ENCODE measurements at regions not wholly inside any gene's neighbourhood (a gene's known extent, or its start where the extent isn't known, plus 50 kb on each side); places are given as distances from the start of the nearest gene placed in this dataset.

GRCh38 chr2:66815886-66816285, 381.0 kb downstream of the MEIS1 start:
- no peak overlapping the region for H3K4me3 ChIP-seq (replicated peaks in 1 of 2; ENCODE audit: low read depth in 2 of 2, low read length in 2 of 2)

GRCh38 chr2:66821168-66821567, 386.2 kb downstream of the MEIS1 start:
- DNase-seq (ENCODE audit: low read depth in 2 of 2), result no peak
- no peak for TF ChIP-seq CTCF (IDR thresholded peaks at IDR 0.05; ENCODE audit: low read depth, low read length)
- H3K4me3 ChIP-seq (replicated peaks in 1 of 2; ENCODE audit: low read depth in 2 of 2, low read length in 2 of 2), result no peak overlapping the region

More at GRCh38 chr2:66815886-66816285, 381.0 kb downstream of the MEIS1 start:
- DNase-seq (ENCODE audit: low read depth in 2 of 2), result no peak
- no peak for TF ChIP-seq CTCF (IDR thresholded peaks at IDR 0.05; ENCODE audit: low read depth, low read length)

- TF ChIP-seq CTCF (IDR thresholded peaks at IDR 0.05; ENCODE audit: low read depth, low read length), result no peak
- no peak for DNase-seq (ENCODE audit: low read depth in 2 of 2)
- H3K4me3 ChIP-seq (replicated peaks in 1 of 2; ENCODE audit: low read depth in 2 of 2, low read length in 2 of 2), result no peak overlapping the region
These were observed 387.3 kb downstream of the MEIS1 start for GRCh38 chr2:66822186-66822585.

- no peak overlapping the region for H3K4me3 ChIP-seq (replicated peaks in 1 of 2; ENCODE audit: low read depth in 2 of 2, low read length in 2 of 2)
- no peak for DNase-seq (ENCODE audit: low read depth in 2 of 2)
- no peak for TF ChIP-seq CTCF (IDR thresholded peaks at IDR 0.05; ENCODE audit: low read depth, low read length)
These were observed 390.0 kb downstream of the MEIS1 start for GRCh38 chr2:66824926-66825325.

GRCh38 chr2:66827851-66828250, 392.9 kb downstream of the MEIS1 start:
- DNase-seq (ENCODE audit: low read depth in 2 of 2), result no peak
- no peak for TF ChIP-seq CTCF (IDR thresholded peaks at IDR 0.05; ENCODE audit: low read depth, low read length)
- H3K4me3 ChIP-seq (replicated peaks in 1 of 2; ENCODE audit: low read depth in 2 of 2, low read length in 2 of 2), result no peak overlapping the region

GRCh38 chr2:66828876-66829275, 394.0 kb downstream of the MEIS1 start:
- H3K4me3 ChIP-seq (replicated peaks in 1 of 2; ENCODE audit: low read depth in 2 of 2, low read length in 2 of 2), result no peak overlapping the region
- no peak for TF ChIP-seq CTCF (IDR thresholded peaks at IDR 0.05; ENCODE audit: low read depth, low read length)

GRCh38 chr2:66830881-66831280, 396.0 kb downstream of the MEIS1 start:
- DNase-seq (ENCODE audit: low read depth in 2 of 2), result no peak
- no peak overlapping the region for H3K4me3 ChIP-seq (replicated peaks in 1 of 2; ENCODE audit: low read depth in 2 of 2, low read length in 2 of 2)
- no peak for TF ChIP-seq CTCF (IDR thresholded peaks at IDR 0.05; ENCODE audit: low read depth, low read length)

More at GRCh38 chr2:66828876-66829275, 394.0 kb downstream of the MEIS1 start:
- no peak for DNase-seq (ENCODE audit: low read depth in 2 of 2)
